Small intestine (tissue), 7 donors: ENCODE measurements at regions not wholly inside any gene's neighbourhood (a gene's known extent, or its start where the extent isn't known, plus 50 kb on each side); places are given as distances from the start of the nearest gene placed in this dataset.
A peak's percentile ranks its signal among the peaks of the same experiment; 100 is the strongest.

ENCODE experiments used
- DNase-seq, 2 donors: peaks; one replicate each; pipeline versions ENCODE4 v3.0.0 to v3.0.0-alpha.2; 2013
- FAIRE-seq: peaks from 2 replicates; lab custom pipeline; 2012; peaks lifted over from hg19 to GRCh38; lab: Jason Lieb, UNC
- H3K27ac ChIP-seq, 3 donors: one replicate each; pipeline ENCODE4 v1.5.1; 2013; ENCODE audit warnings: low read length in 2 of 3, mild to moderate bottlenecking in 2 of 3, control low read depth in 1 of 3, inconsistent platforms in 1 of 3, low read depth in 1 of 3, moderate library complexity in 1 of 3
- H3K27me3 ChIP-seq, 3 donors: one replicate each; pipeline ENCODE4 v1.6.1; 2013; ENCODE audit warnings: low read length in 3 of 3, inconsistent platforms in 1 of 3; ENCODE audit not compliant: control insufficient read depth in 3 of 3, insufficient read depth in 3 of 3
- H3K36me3 ChIP-seq, 3 donors: one replicate each; pipeline ENCODE4 v1.6.1; 2013; ENCODE audit warnings: low read length in 3 of 3, inconsistent platforms in 1 of 3, low read depth in 1 of 3, mild to moderate bottlenecking in 1 of 3, moderate library complexity in 1 of 3; ENCODE audit not compliant: control insufficient read depth in 3 of 3, insufficient read depth in 2 of 3
- H3K4me1 ChIP-seq, 3 donors: one replicate each; pipeline ENCODE4 v1.6.1; 2013; ENCODE audit warnings: low read length in 2 of 3, inconsistent platforms in 1 of 3, low read depth in 1 of 3, mild to moderate bottlenecking in 1 of 3, moderate library complexity in 1 of 3; ENCODE audit not compliant: control insufficient read depth in 3 of 3, insufficient read depth in 2 of 3
- H3K4me3 ChIP-seq, 3 donors: one replicate each; pipeline ENCODE4 v1.5.1; 2013; ENCODE audit warnings: low read length in 3 of 3, control low read depth in 1 of 3, inconsistent platforms in 1 of 3, low read depth in 1 of 3, mild to moderate bottlenecking in 1 of 3, moderate library complexity in 1 of 3
- H3K9me3 ChIP-seq, 2 donors: one replicate each; pipeline ENCODE4 v1.6.1; 2013; ENCODE audit warnings: low read depth in 1 of 2, low read length in 1 of 2; ENCODE audit not compliant: control insufficient read depth in 2 of 2, insufficient read depth in 1 of 2
- WGBS, 3 donors: extraction: QIAGEN DNeasy Blood & Tissue Kit; methylation state at CpG; one replicate each; pipeline ENCODE4 v1.1.7; 2013; 5-methylcytosine and 5-hydroxymethylcytosine counted together
- donor health status: healthy with polysubstance abuse.
- donor health status: control.
- donor health status: control.
- donor health status: Bipolar disorder and iron deficiency.
- donor health status: healthy.

DNA sequence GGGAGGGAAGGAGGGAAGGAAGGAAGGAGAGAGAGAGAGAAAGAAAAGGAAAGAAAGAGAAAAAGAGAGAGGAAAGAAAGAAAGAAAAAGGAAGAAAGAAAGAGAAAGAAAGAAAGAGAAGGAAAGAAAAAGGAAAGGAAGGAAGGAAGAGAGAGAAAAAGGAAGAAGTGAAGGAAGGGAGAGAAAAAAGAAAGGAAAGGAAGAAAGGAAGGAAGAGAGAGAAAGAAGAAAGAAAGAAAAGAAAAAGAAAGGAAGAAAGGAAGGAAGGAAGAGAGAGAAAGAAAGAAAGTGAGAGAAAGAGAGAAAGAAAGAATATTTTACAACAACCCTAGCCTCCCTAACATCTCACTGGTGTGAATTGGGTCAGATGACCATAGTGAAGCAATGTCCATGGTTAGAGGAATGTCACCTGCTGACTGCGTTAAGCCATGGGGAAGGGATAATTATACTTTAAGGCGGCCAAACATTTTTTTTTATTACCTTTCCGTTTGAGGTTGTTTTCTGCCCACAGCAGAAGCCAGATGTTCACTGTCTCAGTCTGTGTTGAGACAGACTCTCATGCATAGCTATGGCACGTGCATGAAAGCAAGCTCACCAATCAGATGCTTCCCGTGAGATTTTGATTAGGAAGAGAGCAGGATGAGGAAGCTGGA is 76.4 kb downstream of the SNRPE start:
- WGBS, 3 donors: 23 to 44% (median 32%) methylated on average over 5 of the region's 5 CpGs
- FAIRE-seq: no peak
- H3K4me3 ChIP-seq: no peak overlapping the region

DNA sequence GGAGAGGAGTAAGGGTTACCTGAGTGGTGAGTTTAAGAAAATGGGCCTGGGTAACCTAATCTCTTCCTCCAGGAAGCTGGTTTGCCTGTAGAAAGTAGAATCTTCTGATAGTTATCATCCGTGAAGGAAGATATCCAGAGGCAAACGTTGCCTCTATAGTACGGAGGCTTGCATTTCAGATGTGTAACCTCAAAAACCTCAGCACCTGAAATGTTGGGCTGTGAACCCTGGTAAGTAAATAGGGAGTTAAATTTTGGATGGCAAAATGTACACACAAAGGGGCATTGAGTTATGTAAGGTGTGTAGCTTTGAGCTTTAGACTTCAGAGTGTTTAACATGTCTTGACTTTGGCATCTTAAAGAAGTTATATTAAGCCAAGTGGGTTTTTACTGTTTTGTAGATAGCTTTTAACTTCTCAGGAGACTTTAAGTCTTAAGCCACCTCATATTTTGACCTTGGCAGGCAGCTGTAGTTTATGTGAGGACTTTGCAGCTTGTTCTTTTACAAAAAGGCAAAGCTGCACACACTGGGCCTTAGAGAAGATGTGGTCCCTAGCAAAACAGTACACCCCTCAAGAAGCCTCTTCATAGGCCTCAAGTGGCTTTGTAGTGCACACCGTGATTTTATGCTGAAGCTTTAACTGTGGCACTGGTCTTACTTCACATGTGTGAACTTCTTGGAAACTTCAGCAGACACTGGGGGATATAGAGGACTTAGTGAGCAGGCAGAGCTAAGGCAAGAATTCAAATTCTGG is 83.4 kb downstream of the SNRPE start:
- FAIRE-seq (no peak), DNase-seq (no peak)
- no peaks in the 10 kb centered on the region for H3K9me3 ChIP-seq
- no peaks in the 10 kb centered on the region for H3K4me1 ChIP-seq
- H3K27me3 ChIP-seq: no peaks in the 10 kb centered on the region
- H3K27ac ChIP-seq: no peak overlapping the region
- no peak overlapping the region for H3K4me3 ChIP-seq
- 65 to 74% (median 67%) methylated on average over 4 of the region's 4 CpGs for WGBS, 3 donors
- no peaks in the 10 kb centered on the region for H3K36me3 ChIP-seq

More for the DNA sequence above, 76.4 kb downstream of the SNRPE start:
- Histone ChIP-seq H3K27me3 (no peaks in the 10 kb centered on the region), H3K27ac (no peak overlapping the region), H3K9me3 (no peaks in the 10 kb centered on the region), H3K4me1 (no peaks in the 10 kb centered on the region), H3K36me3 (no peaks in the 10 kb centered on the region)
- DNase-seq: peak in 1 of 2 donors; percentile 24

DNA sequence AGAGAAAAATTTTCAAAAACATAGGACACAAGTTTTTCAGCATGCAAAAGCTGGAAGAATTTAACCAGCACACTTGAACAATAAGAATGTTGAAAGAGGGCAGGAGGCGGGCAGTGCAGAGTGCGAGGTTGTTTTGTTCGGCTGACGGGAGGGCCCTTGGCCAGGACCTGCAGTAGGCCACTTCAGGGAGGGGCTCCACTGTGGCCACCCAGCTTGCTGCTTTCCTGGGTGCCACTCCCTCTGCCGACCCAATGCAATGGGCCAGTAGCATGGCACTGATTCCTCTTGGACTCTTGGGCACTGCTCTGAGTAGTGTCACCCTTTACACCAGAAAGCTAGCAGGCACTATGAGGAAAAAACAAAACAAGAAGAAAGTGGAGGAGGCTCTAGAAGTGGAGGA is 92.9 kb downstream of the SNRPE start:
- Histone ChIP-seq H3K36me3 (no peaks in the 10 kb centered on the region), H3K4me3 (no peak overlapping the region), H3K4me1 (no peaks in the 10 kb centered on the region), H3K27ac (no peak overlapping the region), H3K27me3 (no peaks in the 10 kb centered on the region), H3K9me3 (peaks cover 0 to 9% of the 10 kb centered on the region in 2 donors)
- WGBS, 3 donors: 96 to 99% (median 97%) methylated on average over 5 of the region's 5 CpGs
- DNase-seq (no peak), FAIRE-seq (no peak)

DNA sequence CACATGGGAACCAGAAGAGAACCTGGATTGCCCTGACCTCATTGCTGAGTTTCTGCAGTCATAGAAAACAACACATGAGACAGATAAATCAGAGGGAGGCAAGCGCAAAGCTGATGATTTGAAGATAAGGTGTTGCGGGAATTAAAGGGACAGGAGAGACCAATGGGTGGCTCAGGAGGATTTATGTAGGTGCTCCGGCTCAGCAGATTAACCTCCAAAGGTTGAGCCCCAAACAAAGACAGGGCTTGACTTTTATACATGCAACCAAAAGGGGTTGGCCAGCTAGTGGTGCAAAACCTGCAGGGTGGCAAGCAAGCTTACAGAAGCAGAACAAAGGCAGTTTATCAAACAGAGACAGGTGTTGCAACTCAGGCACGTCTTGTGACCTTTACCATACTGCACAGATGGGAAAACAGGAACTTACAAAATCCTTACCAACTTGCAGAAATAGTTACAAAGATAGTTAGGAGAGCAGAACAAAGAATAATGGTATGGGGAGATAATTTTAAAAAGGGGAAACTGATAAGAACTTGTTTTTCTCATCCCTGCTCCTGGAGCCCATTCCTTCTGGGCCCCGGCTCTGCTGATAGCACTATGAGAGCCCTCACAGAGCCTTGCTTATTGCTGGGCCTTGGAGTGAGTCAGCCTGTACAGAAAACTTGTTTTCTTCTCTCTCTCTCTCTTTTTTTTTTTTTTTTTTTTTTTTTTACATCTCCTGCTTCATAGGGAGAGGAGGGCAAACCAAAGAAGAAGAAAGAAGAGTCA is 93.6 kb downstream of the SNRPE start:
- no peaks in the 10 kb centered on the region for H3K27me3 ChIP-seq
- no peak overlapping the region for H3K27ac ChIP-seq
- no peaks in the 10 kb centered on the region for H3K36me3 ChIP-seq
- H3K9me3 ChIP-seq: peaks cover 0 to 9% of the 10 kb centered on the region in 2 donors
- 59 to 74% (median 61%) methylated on average over 5 of the region's 5 CpGs for WGBS, 3 donors
- H3K4me3 ChIP-seq: no peak overlapping the region
- H3K4me1 ChIP-seq: no peaks in the 10 kb centered on the region
- FAIRE-seq: no peak
- no peak for DNase-seq

DNA sequence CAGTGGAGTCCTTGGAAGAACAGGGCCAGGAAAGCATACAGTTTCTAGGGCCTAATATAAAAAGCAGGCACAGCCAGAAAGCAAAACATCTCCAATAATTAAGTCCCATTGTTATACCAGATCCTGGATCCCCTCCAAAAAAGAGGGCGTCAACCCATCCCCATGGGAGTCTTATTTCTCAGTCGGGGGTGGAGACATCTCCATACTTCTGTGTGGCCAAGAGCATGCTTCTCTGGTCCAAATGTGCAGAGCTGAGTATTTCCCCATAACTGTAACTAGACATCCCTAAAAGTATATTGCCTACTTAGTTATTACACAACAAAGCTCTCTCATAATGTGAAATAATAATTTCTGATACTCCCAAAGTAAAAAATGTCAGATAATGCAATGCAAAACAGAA is 104.2 kb upstream of the SOX13 start:
- Histone ChIP-seq H3K27me3 (no peaks in the 10 kb centered on the region), H3K4me3 (no peak overlapping the region), H3K36me3 (no peaks in the 10 kb centered on the region), H3K4me1 (no peaks in the 10 kb centered on the region), H3K9me3 (peaks cover 0 to 13% of the 10 kb centered on the region in 2 donors), H3K27ac (no peak overlapping the region)
- 64 to 94% (median 85%) methylated on average over 2 of the region's 2 CpGs for WGBS, 3 donors
- FAIRE-seq (no peak), DNase-seq (no peak)

DNA sequence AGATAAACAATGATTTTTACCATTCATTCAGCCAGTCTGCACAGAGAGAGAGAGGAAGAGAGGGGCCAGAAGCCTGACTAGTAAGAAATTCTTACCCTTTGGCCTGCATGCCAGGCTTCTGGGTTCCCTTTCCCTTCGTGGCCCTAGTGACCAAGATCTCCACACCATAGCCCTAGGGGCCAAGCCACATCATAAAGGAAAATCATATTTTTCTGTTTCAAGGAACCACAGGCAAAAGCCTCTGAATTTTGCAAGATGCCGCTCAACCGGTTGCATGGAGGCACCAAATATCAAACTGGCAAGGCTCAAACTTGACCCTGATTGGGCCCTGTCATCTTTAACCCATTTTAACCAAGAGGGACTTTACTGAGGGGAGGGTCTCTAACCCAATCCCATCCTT is 103.1 kb upstream of the SOX13 start:
- H3K4me3 ChIP-seq: no peak overlapping the region

DNA sequence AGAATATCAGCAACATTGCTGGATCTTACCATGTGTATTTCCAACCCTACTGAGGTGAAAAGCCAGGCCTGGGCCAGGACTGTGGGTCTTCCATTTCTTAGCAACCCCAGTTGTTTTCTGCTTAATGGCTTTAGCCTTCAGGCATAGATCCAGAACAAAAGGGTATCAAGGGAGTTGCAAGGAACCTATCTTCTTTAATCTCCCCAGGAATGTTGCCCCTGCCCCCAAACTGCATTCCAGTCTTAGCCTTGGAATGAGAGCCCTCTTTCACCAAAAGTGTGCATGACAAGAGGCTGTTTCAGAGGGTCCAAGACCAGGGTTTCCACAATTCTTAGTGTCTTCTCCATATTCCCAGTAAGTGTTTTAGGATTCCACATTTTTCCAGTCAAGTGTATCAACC is 87.9 kb upstream of the SOX13 start:
- Histone ChIP-seq H3K4me1 (no peaks in the 10 kb centered on the region), H3K4me3 (no peak overlapping the region), H3K27me3 (no peaks in the 10 kb centered on the region), H3K27ac (no peak overlapping the region), H3K36me3 (no peaks in the 10 kb centered on the region), H3K9me3 (no peaks in the 10 kb centered on the region)
- DNase-seq (no peak), FAIRE-seq (no peak)

More for the DNA sequence above, 103.1 kb upstream of the SOX13 start:
- FAIRE-seq (no peak), DNase-seq (no peak)
- WGBS, 3 donors: 76 to 85% (median 79%) methylated on average over 3 of the region's 3 CpGs
- Histone ChIP-seq H3K27ac (no peak overlapping the region), H3K4me1 (no peaks in the 10 kb centered on the region), H3K36me3 (no peaks in the 10 kb centered on the region), H3K9me3 (peaks cover 0 to 17% of the 10 kb centered on the region in 2 donors), H3K27me3 (no peaks in the 10 kb centered on the region)

DNA sequence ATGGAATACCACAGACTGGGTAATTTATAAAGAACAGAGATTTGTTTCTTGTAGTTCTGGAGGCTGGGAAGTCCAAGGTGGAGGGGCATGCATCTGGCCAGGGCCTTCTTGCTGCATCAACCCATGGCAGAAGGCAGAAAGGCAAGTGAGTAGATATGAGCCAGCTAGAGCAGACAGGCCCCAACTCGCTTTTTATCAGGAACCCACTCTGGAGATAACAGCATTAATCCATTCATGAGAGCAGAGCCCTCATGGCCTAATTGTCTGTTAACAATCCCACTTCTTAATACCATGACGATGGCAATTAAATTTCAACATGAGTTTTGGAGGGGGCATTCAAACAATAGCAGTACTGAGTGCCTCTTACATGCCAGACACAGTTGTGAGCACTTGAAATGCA is 87.2 kb upstream of the SOX13 start:
- H3K9me3 ChIP-seq: no peaks in the 10 kb centered on the region
- FAIRE-seq (no peak), DNase-seq (no peak)
- 62 to 75% (median 63%) methylated on average over 2 of the region's 2 CpGs for WGBS, 3 donors
- H3K27me3 ChIP-seq: no peaks in the 10 kb centered on the region
- no peaks in the 10 kb centered on the region for H3K4me1 ChIP-seq
- H3K4me3 ChIP-seq: no peak overlapping the region
- no peaks in the 10 kb centered on the region for H3K36me3 ChIP-seq
- no peak overlapping the region for H3K27ac ChIP-seq
